Islet precursor cell (in vitro differentiated cells): ENCODE measurements at regions not wholly inside any gene's neighbourhood (a gene's known extent, or its start where the extent isn't known, plus 50 kb on each side); places are given as distances from the start of the nearest gene placed in this dataset.
"Not testable (repeated sequence)": the region's sequence is repeated elsewhere in the genome, so short reads cannot be mapped to it uniquely, and the experiment has no call there.

Experiments
- DNase-seq: peaks from one replicate; pipeline ENCODE4 v3.0.0-alpha.2; 2018

DNA sequence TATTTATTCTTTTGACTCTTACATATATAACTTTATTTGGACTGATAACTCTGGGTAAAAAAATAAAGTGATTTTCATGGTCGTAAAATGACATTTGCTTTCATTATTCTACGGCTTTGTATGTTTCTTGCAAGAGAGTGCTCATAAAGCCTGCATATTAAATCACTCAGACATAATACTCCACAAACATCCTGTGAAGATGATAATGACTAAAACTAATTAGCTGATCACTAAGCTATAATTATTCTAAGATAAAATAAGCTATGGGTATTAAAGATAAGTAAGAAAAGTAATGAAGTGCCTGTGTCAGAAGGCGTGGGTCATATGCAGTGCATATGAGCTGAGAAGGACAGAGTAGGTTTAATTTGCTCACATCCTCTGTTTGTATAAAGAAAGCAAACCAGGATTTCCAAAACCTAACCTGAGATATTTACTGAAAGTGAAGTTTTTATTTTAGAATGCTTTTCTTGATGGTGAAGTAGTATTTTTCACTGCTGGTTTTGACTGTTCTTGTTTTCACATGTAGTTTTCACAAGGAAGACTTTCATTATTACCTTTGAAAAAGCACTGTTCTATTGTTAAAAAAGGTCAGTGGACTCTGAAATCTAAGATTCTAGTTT, 278.8 kb downstream of the AMY1C start:
- DNase-seq = no peak

DNA sequence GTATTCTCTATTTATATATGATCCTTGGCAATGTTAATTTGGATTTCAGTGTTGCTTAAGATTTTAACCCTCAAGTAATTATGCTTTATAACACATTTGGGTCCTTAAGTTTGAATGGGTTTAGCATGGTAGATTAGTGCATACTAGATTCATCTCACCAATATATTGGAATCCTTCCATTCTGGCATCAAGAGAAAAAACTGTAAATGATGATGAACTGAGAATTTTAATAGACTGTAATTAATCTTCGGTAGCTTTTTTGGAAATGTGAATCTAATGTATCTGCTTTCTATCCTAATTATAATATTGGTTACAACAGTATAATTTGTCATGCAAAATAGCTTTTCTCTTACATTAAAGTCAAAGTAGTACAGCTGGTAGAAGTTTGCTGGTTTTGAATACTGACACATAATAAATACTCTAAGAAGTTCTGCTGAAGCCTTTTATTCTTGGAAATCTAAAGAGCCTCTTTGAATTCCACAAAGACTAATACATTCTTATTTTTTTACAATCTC, 279.8 kb downstream of the AMY1C start:
- DNase-seq = no peak

DNA sequence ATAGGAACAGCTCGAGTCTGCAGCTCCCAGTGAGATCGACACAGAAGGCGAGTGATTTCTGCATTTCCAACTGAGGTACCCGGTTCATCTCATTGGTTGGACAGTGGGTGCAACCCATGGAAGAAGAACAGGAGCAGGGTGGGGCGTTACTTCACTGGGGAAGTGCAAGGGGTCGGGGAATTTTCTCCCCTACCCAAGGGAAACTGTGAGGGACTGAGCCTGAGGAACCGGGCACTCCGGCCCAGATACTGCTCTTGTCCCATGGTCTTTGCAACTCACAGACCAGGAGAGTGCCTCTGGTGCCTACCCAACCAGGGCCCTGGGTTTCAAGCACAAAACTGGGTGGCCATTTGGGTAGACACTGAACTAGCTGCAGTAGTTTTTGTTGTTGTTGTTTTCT, 307.1 kb downstream of the AMY1C start:
- DNase-seq = peak; percentile 37

DNA sequence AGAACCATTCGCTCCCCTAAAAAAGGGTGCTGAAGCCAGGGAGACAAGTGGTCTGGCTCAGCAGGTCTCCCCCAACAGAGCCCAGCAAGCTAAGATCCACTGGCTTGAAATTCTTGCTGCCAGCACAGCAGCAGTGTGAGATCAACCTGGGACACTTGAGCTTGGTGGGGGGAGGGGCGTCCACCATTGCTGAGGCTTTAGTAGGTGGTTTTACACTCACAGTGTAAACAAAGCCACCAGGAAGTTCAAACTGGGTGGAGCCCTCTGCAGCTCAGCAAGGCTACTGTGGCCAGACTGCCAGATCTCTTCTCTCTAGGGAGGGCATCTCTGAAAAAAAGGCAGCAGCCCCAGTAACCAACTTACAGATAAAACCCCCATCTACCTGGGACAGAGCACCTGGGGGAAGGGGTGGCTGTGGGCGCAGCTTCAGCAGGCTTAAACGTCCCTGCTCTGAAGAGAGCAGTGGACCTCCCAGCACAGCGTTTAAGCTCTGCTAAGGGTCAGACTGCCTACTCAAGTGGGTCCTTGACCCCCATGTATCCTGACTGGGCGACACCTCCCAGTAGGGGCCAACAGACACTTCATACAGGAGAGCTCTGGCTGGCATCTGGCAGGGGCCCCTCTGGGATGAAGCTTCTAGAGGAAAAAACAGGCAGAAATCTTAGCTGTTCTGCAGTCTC, 307.7 kb downstream of the AMY1C start:
- peak; percentile 66 for DNase-seq

DNA sequence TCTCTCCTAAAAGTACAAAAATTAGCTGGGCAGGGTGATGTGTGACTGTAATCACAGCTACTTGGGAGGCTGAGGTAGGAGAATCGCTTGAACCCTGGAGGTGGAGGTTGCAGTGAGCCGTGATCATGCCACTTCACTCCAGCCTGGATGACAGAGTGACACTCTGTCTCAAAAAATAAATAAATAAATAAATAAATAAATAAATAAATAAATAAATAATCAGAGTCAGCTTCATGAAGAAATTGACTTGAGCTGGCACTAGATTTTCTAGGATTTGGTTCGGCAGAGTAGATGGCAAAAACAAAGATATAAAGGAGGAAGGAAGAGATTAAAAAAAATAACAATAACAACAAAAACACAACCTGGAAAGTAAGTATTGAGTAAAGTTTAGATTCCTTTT, 311.9 kb downstream of the AMY1C start:
- not testable (repeated sequence) for DNase-seq

DNA sequence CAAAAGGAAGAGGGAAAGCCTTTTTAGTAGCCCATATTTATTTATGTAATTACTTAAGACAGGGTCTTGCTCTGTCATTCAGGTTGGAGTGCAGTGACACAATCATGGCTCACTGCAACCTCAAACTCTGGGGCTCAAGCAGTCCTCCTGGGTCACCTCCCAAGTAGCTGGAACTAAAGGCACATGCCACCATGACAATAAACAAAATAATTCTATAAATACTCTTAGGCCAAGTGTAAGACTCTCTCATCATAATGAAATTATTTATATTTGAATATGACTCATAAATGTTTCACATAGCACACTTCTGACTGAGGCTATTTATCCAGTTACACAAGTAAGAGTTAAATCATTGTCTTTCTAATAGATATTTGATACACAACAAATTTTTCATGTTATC, 314.7 kb downstream of the AMY1C start:
- DNase-seq = no peak

DNA sequence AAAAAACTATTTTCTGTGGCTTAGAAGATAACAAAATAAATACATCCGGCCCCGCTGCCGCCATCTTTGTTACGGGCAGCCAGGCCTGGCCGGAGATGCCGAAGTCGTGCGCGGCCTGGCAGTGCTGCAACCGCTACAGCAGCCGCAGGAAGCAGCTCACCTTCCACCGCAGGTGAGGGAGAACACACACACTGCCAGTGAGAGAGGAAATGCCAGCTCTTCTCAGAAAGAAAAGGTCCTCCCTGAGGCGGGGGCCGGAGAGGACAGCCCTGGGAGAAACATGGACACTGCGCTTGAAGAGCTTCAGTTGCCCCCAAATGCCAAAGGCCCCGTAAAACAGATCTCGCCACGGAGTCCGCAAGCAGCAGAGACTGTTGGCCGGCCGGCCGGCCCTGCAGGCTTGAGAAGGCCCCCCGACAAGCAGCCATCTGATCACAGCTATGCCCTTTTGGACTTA, 323.2 kb downstream of the AMY1C start:
- peak; percentile 45 for DNase-seq

DNA sequence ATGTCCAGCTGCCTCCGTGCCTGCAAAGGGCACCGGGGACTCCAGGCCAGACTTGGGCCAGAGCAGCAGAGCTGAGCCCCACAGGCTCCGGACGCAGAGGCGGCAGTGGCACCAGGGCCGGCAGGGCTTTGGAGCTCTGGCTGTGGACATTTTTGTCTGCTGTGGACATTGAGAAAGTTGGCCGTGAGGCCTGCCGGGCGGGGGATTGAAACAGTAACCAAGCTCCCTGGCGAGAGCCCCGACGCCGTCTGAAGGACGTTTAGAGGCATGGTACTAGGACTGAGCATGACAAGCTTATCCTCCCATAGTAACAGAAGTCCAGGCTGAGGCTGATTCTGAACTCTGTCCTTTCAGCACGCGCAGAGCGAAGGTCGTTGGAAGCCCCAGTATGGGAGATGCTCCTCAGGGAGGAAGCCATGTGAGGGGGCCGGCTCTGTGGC, 323.8 kb downstream of the AMY1C start:
- peak; percentile 36 for DNase-seq

DNA sequence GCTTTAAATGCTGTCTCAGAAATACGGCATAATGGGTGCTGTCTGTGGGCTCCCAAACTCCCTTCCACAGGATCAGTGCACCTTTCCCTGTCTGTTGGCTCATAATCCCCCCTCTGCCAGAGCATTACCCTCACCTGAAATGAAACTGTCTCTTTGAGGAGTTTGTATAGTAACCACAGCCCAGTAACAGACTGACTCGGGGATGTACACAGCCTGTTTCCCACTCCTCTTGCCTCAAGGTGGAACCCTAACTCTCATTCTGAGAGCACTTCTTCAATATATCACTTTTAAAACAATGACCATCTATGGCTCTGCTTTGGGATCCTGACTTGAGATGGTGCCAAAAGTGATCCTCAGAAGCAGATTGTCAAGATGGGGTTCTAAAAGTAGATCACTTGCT, 332.5 kb downstream of the AMY1C start:
- no peak for DNase-seq

DNA sequence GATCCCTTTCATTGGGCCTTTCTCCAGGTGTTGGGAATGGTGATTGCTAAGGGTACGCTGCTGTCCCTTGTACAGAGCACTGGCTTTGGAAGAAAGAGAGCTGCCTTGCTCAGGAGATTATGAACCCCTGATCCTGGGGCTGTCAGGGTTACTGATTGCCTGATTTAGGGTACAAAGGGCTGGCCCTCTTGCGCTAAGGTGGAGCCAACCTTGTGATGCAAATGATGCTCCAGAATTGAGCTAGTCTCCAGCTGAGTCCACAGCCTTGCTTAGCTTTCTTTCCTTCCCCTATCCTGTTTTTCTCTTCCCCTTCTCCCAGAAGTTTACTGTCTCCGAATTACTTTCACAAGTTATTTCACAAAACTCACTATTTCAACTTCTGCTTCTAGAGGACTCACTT, 334.7 kb downstream of the AMY1C start:
- DNase-seq = no peak

DNA sequence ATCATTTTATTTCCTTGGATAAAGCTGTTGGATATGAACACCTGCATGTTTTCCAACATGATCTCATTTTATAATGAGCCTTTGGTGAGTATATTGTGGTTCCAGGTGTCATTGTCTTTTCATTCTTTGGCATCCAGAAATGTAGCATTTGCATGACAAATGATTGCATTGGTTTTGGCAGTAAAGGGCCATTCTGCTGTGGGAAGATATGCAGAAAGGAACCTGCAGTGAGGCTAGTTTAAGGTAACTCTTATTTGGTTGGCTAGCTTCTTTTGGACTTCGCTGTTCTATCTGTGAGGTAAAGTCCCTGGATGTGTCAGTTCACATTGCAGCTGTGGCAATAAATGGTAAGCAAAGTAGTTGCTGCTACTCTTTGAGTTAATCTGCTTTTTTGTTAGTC, 343.0 kb downstream of the AMY1C start:
- DNase-seq = no peak

DNA sequence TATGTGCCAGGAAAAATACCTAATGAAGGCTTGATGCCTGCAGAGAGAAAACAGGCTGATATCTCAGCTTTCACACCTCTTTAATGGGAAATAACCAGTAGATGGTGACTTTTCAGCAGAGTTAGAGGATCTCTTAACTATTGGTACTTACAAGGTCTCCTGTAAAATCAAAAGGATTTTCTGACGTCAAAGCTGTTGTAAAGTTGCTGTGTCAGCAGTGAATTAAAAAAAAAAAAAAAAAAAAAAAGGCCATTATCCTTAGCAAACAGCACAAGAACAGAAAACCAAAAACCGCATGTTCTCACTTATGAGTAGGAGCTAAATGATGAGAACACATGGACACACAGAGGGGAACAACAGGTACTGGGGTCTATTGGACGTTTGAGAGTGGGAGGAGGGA, 349.1 kb downstream of the AMY1C start:
- no peak for DNase-seq

DNA sequence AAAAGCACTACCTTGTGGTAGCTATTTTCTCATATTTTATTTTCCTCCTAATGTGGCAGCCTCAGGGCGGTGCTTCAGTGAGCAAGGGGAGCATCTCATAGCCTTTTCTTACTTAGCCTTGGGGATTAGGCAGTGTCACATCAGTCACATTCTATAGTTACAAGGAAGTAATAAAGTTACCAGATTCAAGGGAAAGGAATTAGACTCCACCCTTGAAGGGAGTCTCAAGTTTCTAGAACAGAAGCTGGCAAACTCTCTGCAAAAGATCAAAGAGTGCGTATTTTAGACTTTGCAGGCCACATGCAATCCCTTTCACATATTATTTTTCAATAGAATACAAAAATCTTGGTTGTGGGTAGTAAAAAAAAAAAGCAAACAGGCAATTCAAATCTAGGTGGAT, 350.4 kb downstream of the AMY1C start:
- DNase-seq = no peak

DNA sequence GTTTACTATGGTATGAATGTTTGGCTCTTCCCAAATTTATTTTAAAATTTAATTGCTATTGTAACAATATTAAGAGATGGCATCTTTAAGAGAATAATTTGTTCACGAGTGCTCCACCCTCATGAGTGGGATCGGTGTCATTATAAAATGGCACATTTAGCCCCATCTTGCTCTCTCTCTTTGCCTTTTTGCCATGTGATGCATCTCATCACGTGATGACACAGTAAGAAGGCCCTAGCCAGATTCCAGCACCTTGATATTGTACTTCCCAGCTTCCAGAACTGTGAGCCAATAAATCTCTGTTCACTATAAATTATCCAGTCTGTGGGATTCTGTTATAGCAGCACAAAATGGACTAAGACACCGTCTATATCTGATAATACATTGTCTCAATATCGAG, 355.8 kb downstream of the AMY1C start:
- no peak for DNase-seq

DNA sequence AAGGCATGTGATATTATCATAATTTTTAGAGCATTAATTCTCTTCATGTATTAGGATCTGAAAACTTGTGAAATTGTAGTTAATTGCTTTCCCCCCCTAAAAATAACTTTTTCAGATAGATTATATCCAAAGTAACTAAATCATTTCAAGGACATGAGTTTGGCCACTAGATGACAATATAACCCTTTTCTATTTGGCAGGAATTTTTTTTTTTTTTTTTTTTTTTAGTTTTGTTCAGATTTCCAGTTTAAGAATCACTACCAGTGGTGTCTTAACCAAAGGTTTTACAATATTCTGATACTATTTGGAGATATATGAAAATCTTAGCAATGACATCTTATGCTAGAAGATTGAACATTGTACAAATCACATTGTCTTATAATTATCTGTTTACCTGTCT, 370.8 kb downstream of the AMY1C start:
- DNase-seq = no peak

DNA sequence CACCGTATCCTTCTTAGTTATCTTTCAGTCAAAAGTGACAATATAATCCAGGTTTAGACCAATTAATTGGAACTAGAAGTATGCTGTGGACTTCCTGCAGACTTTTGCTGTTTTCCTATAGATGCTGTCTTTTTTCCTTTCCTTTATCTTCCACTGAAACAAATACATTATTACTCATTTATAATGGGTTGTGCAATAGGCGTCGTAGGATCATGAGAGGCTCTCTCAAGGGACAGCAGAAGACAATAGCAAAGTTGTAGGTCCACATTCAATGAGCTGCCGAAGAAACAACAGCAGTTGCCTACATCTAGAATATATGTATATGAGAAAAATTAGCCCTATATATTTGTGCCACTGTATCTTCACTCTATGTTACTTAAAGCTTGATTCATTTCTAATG, 371.6 kb downstream of the AMY1C start:
- DNase-seq = no peak

DNA sequence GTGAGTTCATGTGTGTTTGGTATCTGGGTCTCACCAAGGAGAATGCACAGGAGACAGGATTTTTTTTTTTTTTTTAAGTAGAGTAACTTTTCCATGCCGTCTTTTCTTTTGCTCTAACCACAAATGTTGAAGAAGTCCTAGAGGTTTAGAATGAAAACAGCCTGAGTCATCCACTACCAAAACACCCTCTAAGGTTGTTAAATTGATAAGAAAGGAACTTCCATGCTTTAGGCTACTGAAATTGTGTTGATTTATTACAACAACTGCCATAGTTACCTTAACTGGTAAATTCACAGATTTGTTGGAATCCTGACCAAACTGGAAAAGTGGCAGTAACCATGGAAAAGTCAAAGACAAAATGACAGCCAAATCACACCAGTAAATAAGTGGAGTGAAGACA, 375.6 kb downstream of the AMY1C start:
- no peak for DNase-seq

DNA sequence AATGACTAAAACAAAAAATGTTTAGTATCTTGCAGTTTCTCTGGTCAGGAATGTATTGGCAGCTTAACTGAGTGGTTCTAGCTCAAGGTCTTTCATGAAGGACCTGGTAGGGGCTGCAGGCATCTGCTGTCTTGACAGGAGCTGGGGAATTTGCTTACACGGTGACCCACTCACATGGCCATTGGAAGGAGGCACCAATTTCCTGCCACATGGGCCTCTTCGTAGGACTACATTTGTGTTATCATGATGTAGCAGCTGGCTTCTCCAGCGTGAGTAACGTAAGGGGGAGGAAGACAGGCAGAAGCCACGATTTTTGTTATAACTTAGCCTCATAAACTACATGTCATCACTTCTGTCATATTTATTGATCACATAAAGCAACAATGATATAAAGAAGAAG, 376.3 kb downstream of the AMY1C start:
- DNase-seq = peak; percentile 54

DNA sequence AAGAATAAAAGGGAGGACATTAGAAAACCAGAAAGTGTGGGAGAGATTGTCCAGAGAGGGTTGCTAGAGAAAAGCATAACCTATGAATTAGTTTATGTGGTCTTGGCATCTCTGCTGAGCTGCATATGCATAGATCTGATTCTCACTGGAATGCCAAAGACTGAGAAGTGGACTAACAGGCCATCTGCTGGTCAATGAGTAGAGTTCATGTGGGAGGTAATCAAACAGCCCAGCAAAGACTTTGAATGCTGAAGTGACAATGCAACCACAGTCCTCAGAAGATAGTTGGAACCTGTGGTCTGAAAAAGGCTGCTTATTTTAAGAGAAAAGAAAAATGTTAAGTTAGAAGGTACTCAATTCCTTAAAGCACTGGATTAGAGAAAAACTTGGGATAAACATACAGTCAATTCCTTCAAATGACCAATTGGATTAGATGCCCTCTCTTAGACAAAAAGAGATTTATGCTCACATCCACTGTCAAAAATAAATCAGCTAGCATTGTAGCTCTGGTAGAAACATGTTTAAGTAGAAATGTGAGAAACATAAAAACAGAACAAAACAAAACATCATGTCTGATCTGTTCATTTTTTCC, 382.8 kb downstream of the AMY1C start:
- peak; percentile 60 for DNase-seq

DNA sequence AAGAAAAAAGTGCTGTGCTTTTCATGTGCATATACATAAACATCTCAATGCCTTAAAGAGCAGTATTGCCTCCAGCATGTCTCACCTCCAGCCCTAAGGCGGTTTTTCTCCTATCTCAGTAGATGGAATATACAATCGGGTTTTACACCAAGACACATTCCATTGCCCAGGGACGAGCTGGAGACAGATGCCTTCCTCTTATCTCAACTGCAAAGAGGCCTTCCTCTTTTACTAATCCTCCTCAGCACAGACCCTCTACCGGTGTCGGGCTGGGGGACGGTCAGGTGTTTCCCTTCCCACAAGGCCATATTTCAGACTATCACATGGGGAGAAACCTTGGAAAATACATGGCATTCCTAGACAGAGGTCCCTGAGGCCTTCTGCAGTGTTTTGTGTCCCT, 385.3 kb downstream of the AMY1C start:
- peak; percentile 64 for DNase-seq

DNA sequence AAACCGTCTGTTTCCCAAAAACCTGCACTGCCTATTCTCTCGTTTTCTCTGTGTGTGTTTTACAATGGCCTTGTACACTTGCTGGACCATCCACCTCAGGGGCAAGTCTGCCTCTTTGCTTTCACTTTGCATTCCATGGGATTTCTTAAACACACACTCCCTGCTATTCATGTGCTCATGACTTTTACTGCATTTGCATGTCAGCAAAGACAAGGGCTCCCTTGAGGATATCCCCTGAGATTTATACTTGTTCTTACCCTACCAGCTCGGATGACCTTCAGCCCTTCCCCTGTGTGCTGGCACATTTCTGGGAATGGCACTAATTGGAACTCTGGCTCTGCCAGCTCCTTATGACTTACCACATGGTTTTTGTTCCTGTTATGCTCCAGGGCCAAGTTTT, 386.9 kb downstream of the AMY1C start:
- no peak for DNase-seq

DNA sequence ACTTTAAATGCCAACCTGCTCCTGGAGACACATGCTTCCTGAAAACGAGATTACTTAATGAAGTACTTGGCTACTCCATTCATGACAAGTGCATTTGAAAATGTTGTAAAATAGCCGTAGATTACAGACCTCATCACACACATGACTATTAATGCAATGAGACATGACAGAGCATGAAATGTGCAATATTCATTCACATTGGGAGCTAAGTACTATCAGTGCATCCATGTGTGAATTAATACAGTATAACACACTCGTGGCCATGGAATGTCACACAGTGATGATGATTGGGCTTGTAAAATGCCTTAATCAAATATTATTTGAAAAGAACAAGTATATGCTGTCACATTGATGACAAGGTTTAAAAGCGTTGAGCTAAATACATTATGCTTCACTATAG, 407.0 kb downstream of the AMY1C start:
- no peak for DNase-seq

DNA sequence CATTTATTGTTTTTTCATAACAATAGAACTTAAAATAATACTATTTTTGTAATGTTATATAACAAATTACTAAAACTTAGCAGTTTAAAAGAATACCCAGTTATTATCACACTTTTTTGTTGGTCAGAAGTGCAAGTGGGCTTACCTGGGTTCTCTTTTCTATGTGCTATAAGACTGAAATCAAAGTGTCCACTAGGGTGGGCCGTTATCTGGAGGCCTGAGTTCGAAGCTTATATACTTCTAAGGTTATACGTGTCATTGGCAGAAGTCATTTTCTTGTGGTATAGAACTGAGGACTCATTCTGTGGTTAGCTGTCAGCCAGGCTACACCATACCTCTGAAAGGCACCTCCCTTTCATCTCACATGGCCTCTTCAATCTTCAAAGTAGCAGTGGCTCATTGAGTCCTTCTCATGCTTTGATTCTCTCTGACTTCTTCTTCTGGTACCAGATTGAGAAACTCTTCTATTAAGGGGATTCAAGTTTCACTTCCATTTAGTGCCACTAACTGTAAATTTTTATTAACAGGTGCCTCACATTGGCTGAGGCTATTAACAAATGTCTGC, 414.3 kb downstream of the AMY1C start:
- DNase-seq = no peak

DNA sequence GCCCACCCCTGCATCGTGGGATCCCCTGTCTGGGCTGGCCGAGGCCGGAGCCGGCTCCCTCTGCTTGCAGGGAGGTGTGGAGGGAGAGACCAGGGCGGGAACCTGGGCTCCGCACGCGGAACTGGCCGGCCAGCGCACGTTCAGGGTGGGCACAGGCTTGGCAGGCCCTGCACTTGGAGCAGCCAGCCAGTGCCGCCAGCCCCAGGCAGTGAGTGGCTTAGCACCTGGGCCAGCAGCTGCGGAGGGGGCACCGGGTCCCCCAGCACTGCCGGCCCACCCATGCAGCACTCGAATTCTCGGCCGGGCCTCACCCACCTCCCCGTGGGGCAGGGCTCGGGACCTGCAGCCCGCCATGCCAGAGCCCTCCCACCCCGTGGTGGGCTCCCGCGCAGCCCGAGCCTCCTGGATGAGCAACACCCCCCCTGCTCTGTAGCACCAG, 422.6 kb downstream of the AMY1C start:
- no peak for DNase-seq
